ENCODE measurements at regions not wholly inside any gene's neighbourhood (a gene's known extent, or its start where the extent isn't known, plus 50 kb on each side); places are given as distances from the start of the nearest gene placed in this dataset.

GRCh38 chr2:206212673-206213513, 53.2 kb downstream of the EEF1B2 start:
- Mint-ChIP-seq H3K4me1 (peaks cover 50% of the 10 kb centered on the region), H3K4me3 (peak overlapping the region; percentile 41), H3K9me3 (no peaks in the 10 kb centered on the region), H3K36me3 (no peaks in the 10 kb centered on the region), H3K27me3 (ENCODE audit: low read depth) (no peaks in the 10 kb centered on the region), H3K27ac (peak overlapping the region; percentile 93)
- no peak for TF ChIP-seq ZMAT4 (CRISPR knock-in tag; IDR thresholded peaks at IDR 0.05)
- no peak for TF ChIP-seq USF1 (CRISPR knock-in tag; IDR thresholded peaks at IDR 0.05)
- no peak for TF ChIP-seq ATF2 (CRISPR knock-in tag; IDR thresholded peaks at IDR 0.05; ENCODE audit: borderline replicate concordance, low read depth)
- no peak for TF ChIP-seq ZNF425 (CRISPR knock-in tag; conservative IDR thresholded peaks at IDR 0.05)
- no peak for TF ChIP-seq E2F5 (CRISPR knock-in tag; IDR thresholded peaks at IDR 0.05)
- TF ChIP-seq ZNF423 (CRISPR knock-in tag; IDR thresholded peaks at IDR 0.05), result no peak
- no peak for TF ChIP-seq CREB1 (CRISPR knock-in tag; IDR thresholded peaks at IDR 0.05)
- TF ChIP-seq GABPB1 (CRISPR knock-in tag; IDR thresholded peaks at IDR 0.05), result no peak
- TF ChIP-seq GTF2I (CRISPR knock-in tag; conservative IDR thresholded peaks at IDR 0.05), result no peak
- TF ChIP-seq SMAD4 (CRISPR knock-in tag; IDR thresholded peaks at IDR 0.05), result no peak
- POLR2A ChIA-PET, result interaction anchor here (0.6 to 0.7 kb wide), 3 partner anchors 141 to 749 kb away, joined by 4 to 8 read pairs (median 4); no protein-coding TSS in a partner anchor
- no peak for DNase-seq (ENCODE audit: low spot score)
- CTCF ChIA-PET, result interaction anchor here (0.9 to 1.5 kb wide), 3 partner anchors 9 to 208 kb away, joined by 3 to 8 read pairs (median 5); no protein-coding TSS in a partner anchor
- ATAC-seq, result peak; percentile 46

GRCh38 chr2:206213514-206213845, 53.8 kb downstream of the EEF1B2 start:
- no peaks in the 10 kb centered on the region for H3K36me3 Mint-ChIP-seq
- H3K27ac Mint-ChIP-seq, result peak overlapping the region; percentile 93
- ATAC-seq (peak; percentile 47), DNase-seq (ENCODE audit: low spot score) (no peak)
- ChIA-PET POLR2A (no interaction called here), CTCF (interaction anchor here (1.5 kb wide), 1 partner anchor 209 kb away, joined by 5 read pairs; no protein-coding TSS in a partner anchor)
- peaks cover 54% of the 10 kb centered on the region for H3K4me1 Mint-ChIP-seq
- TF ChIP-seq E2F1 (CRISPR knock-in tag; IDR thresholded peaks at IDR 0.05) (no peak), ZBTB43 (CRISPR knock-in tag; IDR thresholded peaks at IDR 0.05) (no peak), ZBTB21 (CRISPR knock-in tag; IDR thresholded peaks at IDR 0.05; ENCODE audit: borderline replicate concordance) (no peak), ZNF317 (CRISPR knock-in tag; IDR thresholded peaks at IDR 0.05; ENCODE audit: borderline replicate concordance, low read depth) (no peak), CDX4 (CRISPR knock-in tag; IDR thresholded peaks at IDR 0.05; ENCODE audit: borderline replicate concordance) (no peak), FOXJ3 (CRISPR knock-in tag; IDR thresholded peaks at IDR 0.05; ENCODE audit: borderline replicate concordance) (no peak), GABPB1 (CRISPR knock-in tag; IDR thresholded peaks at IDR 0.05) (no peak), IRF1 (CRISPR knock-in tag; IDR thresholded peaks at IDR 0.05) (no peak), SMAD3 (CRISPR knock-in tag; IDR thresholded peaks at IDR 0.05; ENCODE audit: borderline replicate concordance) (no peak), PRRX2 (CRISPR knock-in tag; IDR thresholded peaks at IDR 0.05) (no peak), ZNF671 (CRISPR knock-in tag; IDR thresholded peaks at IDR 0.05) (no peak), ESRRA (CRISPR knock-in tag; IDR thresholded peaks at IDR 0.05; ENCODE audit: borderline replicate concordance) (no peak), USF2 (CRISPR knock-in tag; IDR thresholded peaks at IDR 0.05) (no peak), CREM (CRISPR knock-in tag; IDR thresholded peaks at IDR 0.05) (no peak)
- H3K9me3 Mint-ChIP-seq, result no peaks in the 10 kb centered on the region
- H3K4me3 Mint-ChIP-seq, result peak overlapping the region; percentile 41
- no peaks in the 10 kb centered on the region for H3K27me3 Mint-ChIP-seq (ENCODE audit: low read depth)
